Trophoblast cell (in vitro differentiated cells and primary cell): ENCODE measurements at regions not wholly inside any gene's neighbourhood (a gene's known extent, or its start where the extent isn't known, plus 50 kb on each side); places are given as distances from the start of the nearest gene placed in this dataset.
A peak's percentile ranks its signal among the peaks of the same experiment; 100 is the strongest.

Source experiments
- DNase-seq, 2 donors: peaks; one replicate each; pipeline ENCODE4 v3.0.0-alpha.2; 2016
- H2AFZ ChIP-seq: 2 replicates; pipeline ENCODE4 v1.6.1; 2013; ENCODE audit warnings: low read length, moderate library complexity, mild to moderate bottlenecking; ENCODE audit not compliant: insufficient read depth, poor library complexity
- H2AK5ac ChIP-seq: 2 replicates; pipeline ENCODE4 v1.6.1; 2013; ENCODE audit warnings: mild to moderate bottlenecking, low read length
- H2BK120ac ChIP-seq: 2 replicates; pipeline ENCODE4 v1.6.1; 2013; ENCODE audit warnings: low read length, mild to moderate bottlenecking, moderate library complexity; ENCODE audit not compliant: insufficient read depth, poor library complexity
- H2BK12ac ChIP-seq: 2 replicates; pipeline ENCODE4 v1.6.1; 2013; ENCODE audit warnings: mild to moderate bottlenecking, low read length, moderate library complexity
- H2BK5ac ChIP-seq: 2 replicates; pipeline ENCODE4 v1.6.1; 2013; ENCODE audit warnings: low read length, low read depth, moderate library complexity, mild to moderate bottlenecking; ENCODE audit not compliant: poor library complexity
- H3K14ac ChIP-seq: 2 replicates; pipeline ENCODE4 v1.6.1; 2013; ENCODE audit warnings: mild to moderate bottlenecking, low read length
- H3K18ac ChIP-seq: 2 replicates; pipeline ENCODE4 v1.6.1; 2013; ENCODE audit warnings: mild to moderate bottlenecking, low read length
- H3K23ac ChIP-seq: 2 replicates; pipeline ENCODE4 v1.6.1; 2013; ENCODE audit warnings: low read length
- H3K27ac ChIP-seq: 2 replicates; pipeline ENCODE4 v1.5.1; 2013; ENCODE audit warnings: low read depth, mild to moderate bottlenecking, inconsistent platforms, low read length, moderate library complexity
- H3K27me3 ChIP-seq: 2 replicates; pipeline ENCODE4 v1.6.1; 2013; ENCODE audit warnings: inconsistent platforms, mild to moderate bottlenecking, low read length, moderate library complexity; ENCODE audit not compliant: insufficient read depth
- H3K36me3 ChIP-seq, 2 experiments: 1 replicate in 1 of 2; 2 replicates in 1 of 2; pipeline ENCODE4 v1.6.1; 2013; ENCODE audit warnings: low read length in 2 of 2, mild to moderate bottlenecking in 2 of 2, moderate library complexity in 1 of 2; ENCODE audit not compliant: insufficient read depth in 2 of 2, control insufficient read depth in 1 of 2
- H3K4ac ChIP-seq: 2 replicates; pipeline ENCODE4 v1.6.1; 2013; ENCODE audit warnings: low read depth, mild to moderate bottlenecking, low read length, moderate library complexity
- H3K4me1 ChIP-seq, 2 experiments: 1 replicate in 1 of 2; 2 replicates in 1 of 2; pipeline ENCODE4 v1.6.1; 2013; ENCODE audit warnings: low read length in 2 of 2, mild to moderate bottlenecking in 2 of 2, moderate library complexity in 1 of 2; ENCODE audit not compliant: insufficient read depth in 2 of 2, control insufficient read depth in 1 of 2
- H3K4me2 ChIP-seq: 2 replicates; pipeline ENCODE4 v1.6.1; 2013; ENCODE audit warnings: inconsistent platforms, mild to moderate bottlenecking, low read length, moderate library complexity
- H3K4me3 ChIP-seq: 2 replicates; pipeline ENCODE4 v1.5.1; 2013; ENCODE audit warnings: mild to moderate bottlenecking, low read depth, low read length, inconsistent platforms
- H3K79me1 ChIP-seq: one replicate; pipeline ENCODE4 v1.6.1; 2013; ENCODE audit warnings: low read length
- H3K79me2 ChIP-seq: 2 replicates; pipeline ENCODE4 v1.6.1; 2013; ENCODE audit warnings: low read length, mild to moderate bottlenecking; ENCODE audit not compliant: control insufficient read depth, insufficient read depth, poor library complexity
- H3K9ac ChIP-seq: 2 replicates; pipeline ENCODE4 v1.6.1; 2013; ENCODE audit warnings: mild to moderate bottlenecking, low read length
- H3K9me3 ChIP-seq: 2 replicates; pipeline ENCODE4 v1.6.1; 2013; ENCODE audit warnings: low read depth, mild to moderate bottlenecking, control low read depth, inconsistent platforms, low read length; ENCODE audit not compliant: insufficient read depth
- H4K12ac ChIP-seq: 2 replicates; pipeline ENCODE4 v1.6.1; 2013; ENCODE audit warnings: low read depth, mild to moderate bottlenecking, low read length, moderate library complexity
- H4K8ac ChIP-seq: 2 replicates; pipeline ENCODE4 v1.6.1; 2013; ENCODE audit warnings: low read depth, mild to moderate bottlenecking, low read length, moderate library complexity
- H4K91ac ChIP-seq: one replicate; pipeline ENCODE4 v1.6.1; 2013; ENCODE audit warnings: low read depth, mild to moderate bottlenecking, low read length, moderate library complexity
- WGBS: extraction: QIAGEN DNeasy Blood & Tissue Kit; methylation state at CpG from one replicate; pipeline ENCODE4 v1.1.7; 2013; ENCODE audit warnings: missing lambda C conversion rate; ENCODE audit not compliant: insufficient read length, insufficient coverage; ENCODE audit errors: extremely low coverage; 5-methylcytosine and 5-hydroxymethylcytosine counted together

GRCh38 chr17:52524096-52524637 is 365.7 kb upstream of the CA10 start:
- Histone ChIP-seq H3K14ac (no peak overlapping the region), H3K4me1 (no peaks in the 10 kb centered on the region), H3K4me2 (no peak overlapping the region), H3K9me3 (no peaks in the 10 kb centered on the region), H3K79me2 (no peaks in the 10 kb centered on the region), H3K4ac (no peak overlapping the region), H4K91ac (no peak overlapping the region), H3K4me3 (no peak overlapping the region), H2BK5ac (no peak overlapping the region), H3K79me1 (no peaks in the 10 kb centered on the region), H2BK120ac (no peak overlapping the region), H3K23ac (no peak overlapping the region), H2AFZ (no peak overlapping the region), H3K36me3 (no peaks in the 10 kb centered on the region), H2AK5ac (no peak overlapping the region), H3K18ac (no peak overlapping the region), H4K12ac (no peak overlapping the region), H3K27me3 (no peaks in the 10 kb centered on the region), H3K27ac (no peak overlapping the region), H3K9ac (no peak overlapping the region), H4K8ac (no peak overlapping the region), H2BK12ac (no peak overlapping the region)
- WGBS: no CpG with 5 or more reads among the region's 3 CpGs
- no peak for DNase-seq

- Histone ChIP-seq H2AFZ (no peak overlapping the region), H2BK5ac (no peak overlapping the region), H2AK5ac (no peak overlapping the region), H4K91ac (no peak overlapping the region), H3K9me3 (no peaks in the 10 kb centered on the region), H3K79me1 (no peaks in the 10 kb centered on the region), H3K79me2 (no peaks in the 10 kb centered on the region), H3K27ac (no peak overlapping the region), H4K8ac (no peak overlapping the region), H2BK12ac (no peak overlapping the region), H4K12ac (no peak overlapping the region), H2BK120ac (no peak overlapping the region), H3K36me3 (no peaks in the 10 kb centered on the region), H3K14ac (no peak overlapping the region), H3K27me3 (no peaks in the 10 kb centered on the region), H3K4me1 (no peaks in the 10 kb centered on the region), H3K23ac (no peak overlapping the region), H3K4me3 (no peak overlapping the region), H3K4me2 (no peak overlapping the region), H3K9ac (no peak overlapping the region), H3K4ac (no peak overlapping the region), H3K18ac (no peak overlapping the region)
- no peak for DNase-seq
Measured at GRCh38 chr17:52517176-52517575, 358.7 kb upstream of the CA10 start.

GRCh38 chr17:52515927-52516326 is 357.4 kb upstream of the CA10 start:
- Histone ChIP-seq H4K8ac (no peak overlapping the region), H2BK5ac (no peak overlapping the region), H3K79me1 (no peaks in the 10 kb centered on the region), H3K9me3 (no peaks in the 10 kb centered on the region), H3K4me1 (no peaks in the 10 kb centered on the region), H3K27ac (no peak overlapping the region), H3K23ac (no peak overlapping the region), H3K79me2 (no peaks in the 10 kb centered on the region), H3K9ac (no peak overlapping the region), H3K4me2 (no peak overlapping the region), H3K14ac (no peak overlapping the region), H2BK120ac (no peak overlapping the region), H4K12ac (no peak overlapping the region), H2AFZ (no peak overlapping the region), H2BK12ac (no peak overlapping the region), H3K18ac (no peak overlapping the region), H2AK5ac (no peak overlapping the region), H3K27me3 (no peaks in the 10 kb centered on the region), H4K91ac (no peak overlapping the region), H3K36me3 (no peaks in the 10 kb centered on the region), H3K4me3 (no peak overlapping the region), H3K4ac (no peak overlapping the region)
- WGBS: no CpG with 5 or more reads among the region's 2 CpGs
- no peak for DNase-seq

DNA sequence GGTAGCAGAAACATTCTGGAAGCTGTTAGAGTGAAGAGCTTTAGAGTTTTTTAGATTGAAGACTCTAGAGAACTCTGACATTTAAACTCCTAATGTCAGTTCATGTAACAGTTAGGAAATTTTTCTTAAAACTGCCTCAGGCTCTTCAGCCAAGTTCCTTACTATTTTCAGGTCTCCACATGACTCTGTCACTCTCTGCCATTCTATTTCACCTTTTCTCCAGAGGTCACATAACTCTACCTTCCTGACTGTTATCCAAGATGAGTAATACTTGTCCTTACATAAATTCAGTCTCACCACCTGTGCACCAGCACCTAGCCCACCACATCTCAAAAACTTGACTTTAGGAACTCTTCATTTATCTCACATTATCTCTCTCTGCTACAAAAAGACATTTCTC is 347.1 kb upstream of the CA10 start:
- Histone ChIP-seq H2BK120ac (no peak overlapping the region), H2BK5ac (no peak overlapping the region), H3K4me3 (no peak overlapping the region), H3K4me2 (no peak overlapping the region), H3K23ac (no peak overlapping the region), H3K4ac (no peak overlapping the region), H3K36me3 (no peaks in the 10 kb centered on the region), H3K79me1 (no peaks in the 10 kb centered on the region), H3K9ac (no peak overlapping the region), H3K27ac (no peak overlapping the region), H2BK12ac (no peak overlapping the region), H2AFZ (no peak overlapping the region), H2AK5ac (no peak overlapping the region), H3K4me1 (peaks cover 0 to 2% of the 10 kb centered on the region in 2 experiments), H3K27me3 (no peaks in the 10 kb centered on the region), H4K8ac (no peak overlapping the region), H3K9me3 (no peaks in the 10 kb centered on the region), H3K14ac (no peak overlapping the region), H4K12ac (no peak overlapping the region), H4K91ac (no peak overlapping the region), H3K79me2 (no peaks in the 10 kb centered on the region), H3K18ac (no peak overlapping the region)
- peak in 1 of 2 donors; percentile 2 for DNase-seq
